MM.1S (cell line): ENCODE measurements at regions not wholly inside any gene's neighbourhood (a gene's known extent, or its start where the extent isn't known, plus 50 kb on each side); places are given as distances from the start of the nearest gene placed in this dataset.

Experiments used
- CTCF ChIP-seq: fragments of 300-600 bp; sonication (generic); IDR thresholded peaks from 2 replicates; pipeline ENCODE4 v1.5.1; 2016; ENCODE audit warnings: antibody characterized with exemption, low read length, mixed read lengths
- EZH2phosphoT487 ChIP-seq: fragments of 300-600 bp; sonication (generic); IDR thresholded peaks from 2 replicates; pipeline ENCODE4 v1.6.1; 2018; ENCODE audit warnings: antibody characterized with exemption, low read length

GRCh38 chr20:48265791-48266190 is 480.5 kb upstream of the SULF2 start:
- TF ChIP-seq CTCF, result no peak
- no peak for TF ChIP-seq EZH2phosphoT487
